ENCODE measurements at regions not wholly inside any gene's neighbourhood (a gene's known extent, or its start where the extent isn't known, plus 50 kb on each side); places are given as distances from the start of the nearest gene placed in this dataset.

- H3K27ac ChIP-seq = no peak overlapping the region
- no peak overlapping the region for H3K4me3 ChIP-seq
- no peaks in the 10 kb centered on the region for H3K4me1 ChIP-seq (ENCODE audit: control insufficient read depth in 1 of 2, low read depth in 2 of 2)
These were observed 101.4 kb downstream of the RIN2 start for GRCh38 chr20:19859444-19859843.

DNA sequence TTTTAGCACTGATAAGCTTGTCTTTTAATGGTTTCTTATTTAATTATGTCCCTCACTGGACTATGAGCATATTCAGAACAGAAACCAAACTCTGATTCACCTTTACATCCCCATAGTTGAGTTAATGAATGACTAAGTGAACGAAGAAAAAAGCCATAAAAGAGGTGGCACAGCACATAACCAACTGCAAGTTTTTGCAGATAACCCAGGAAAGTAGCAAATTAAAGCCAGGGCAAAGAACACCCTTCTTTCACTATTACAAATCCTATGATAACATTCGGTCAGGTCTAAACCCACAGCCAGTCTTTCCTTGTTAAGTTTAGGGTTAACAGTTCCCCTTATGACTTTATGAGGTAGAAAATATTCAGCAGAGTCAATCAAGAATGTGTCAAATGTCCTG is 102.7 kb downstream of the RIN2 start:
- H3K27ac ChIP-seq = no peak overlapping the region
- DNase-seq (ENCODE audit: low spot score) (no peak), ATAC-seq (ENCODE audit: insufficient number of reproducible peaks, low FRiP score, low read depth) (no peak)
- H3K4me3 ChIP-seq = no peak overlapping the region
- H3K36me3 ChIP-seq = no peaks in the 10 kb centered on the region
- TF ChIP-seq, protein P1, sequence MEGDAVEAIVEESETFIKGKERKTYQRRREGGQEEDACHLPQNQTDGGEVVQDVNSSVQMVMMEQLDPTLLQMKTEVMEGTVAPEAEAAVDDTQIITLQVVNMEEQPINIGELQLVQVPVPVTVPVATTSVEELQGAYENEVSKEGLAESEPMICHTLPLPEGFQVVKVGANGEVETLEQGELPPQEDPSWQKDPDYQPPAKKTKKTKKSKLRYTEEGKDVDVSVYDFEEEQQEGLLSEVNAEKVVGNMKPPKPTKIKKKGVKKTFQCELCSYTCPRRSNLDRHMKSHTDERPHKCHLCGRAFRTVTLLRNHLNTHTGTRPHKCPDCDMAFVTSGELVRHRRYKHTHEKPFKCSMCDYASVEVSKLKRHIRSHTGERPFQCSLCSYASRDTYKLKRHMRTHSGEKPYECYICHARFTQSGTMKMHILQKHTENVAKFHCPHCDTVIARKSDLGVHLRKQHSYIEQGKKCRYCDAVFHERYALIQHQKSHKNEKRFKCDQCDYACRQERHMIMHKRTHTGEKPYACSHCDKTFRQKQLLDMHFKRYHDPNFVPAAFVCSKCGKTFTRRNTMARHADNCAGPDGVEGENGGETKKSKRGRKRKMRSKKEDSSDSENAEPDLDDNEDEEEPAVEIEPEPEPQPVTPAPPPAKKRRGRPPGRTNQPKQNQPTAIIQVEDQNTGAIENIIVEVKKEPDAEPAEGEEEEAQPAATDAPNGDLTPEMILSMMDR (IDR thresholded peaks at IDR 0.05) = no peak
- no peaks in the 10 kb centered on the region for H3K4me1 ChIP-seq (ENCODE audit: control insufficient read depth in 1 of 2, low read depth in 2 of 2)
- H3K27me3 ChIP-seq (replicated peaks; ENCODE audit: insufficient read depth) = no peaks in the 10 kb centered on the region
- H3K9me3 ChIP-seq = no peaks in the 10 kb centered on the region

More at GRCh38 chr20:19859444-19859843, 101.4 kb downstream of the RIN2 start:
- Histone ChIP-seq H3K27me3 (replicated peaks; ENCODE audit: insufficient read depth) (no peaks in the 10 kb centered on the region), H3K9me3 (no peaks in the 10 kb centered on the region), H3K36me3 (no peaks in the 10 kb centered on the region)
- no peak for DNase-seq (ENCODE audit: low spot score)
- ATAC-seq (ENCODE audit: insufficient number of reproducible peaks, low FRiP score, low read depth) = no peak
- TF ChIP-seq, protein P1 (IDR thresholded peaks at IDR 0.05) = no peak

DNA sequence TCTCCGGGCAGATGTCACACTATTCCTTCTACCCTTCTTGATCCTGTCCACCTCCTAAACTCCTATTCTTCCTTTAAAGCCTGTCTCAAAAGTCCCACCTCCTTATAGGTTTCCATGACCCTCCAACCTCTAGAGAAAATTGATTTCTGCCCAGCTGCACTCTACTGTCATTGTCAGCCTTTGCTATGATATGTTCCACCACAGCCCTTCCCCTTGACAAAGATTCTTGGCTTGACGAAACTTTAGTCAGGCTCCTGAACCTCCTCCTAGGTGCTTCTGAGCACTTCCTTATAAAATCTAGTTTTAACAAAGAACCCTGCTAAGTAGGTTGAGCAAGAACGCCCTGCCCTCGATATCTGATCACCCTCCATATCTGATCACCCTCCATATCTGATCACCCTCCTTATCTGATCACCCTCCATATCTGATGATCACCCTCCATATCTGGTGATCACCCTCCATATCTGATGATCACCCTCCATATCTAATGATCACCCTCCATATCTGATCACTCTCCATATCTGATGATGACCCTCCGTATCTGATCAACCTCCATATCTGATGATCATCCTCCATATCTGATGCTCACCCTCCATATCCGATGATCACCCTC is 103.2 kb downstream of the RIN2 start:
- DNase-seq (ENCODE audit: low spot score) = no peak
- H3K36me3 ChIP-seq = no peaks in the 10 kb centered on the region
- H3K4me1 ChIP-seq (ENCODE audit: control insufficient read depth in 1 of 2, low read depth in 2 of 2) = no peaks in the 10 kb centered on the region
- TF ChIP-seq, protein P1 (IDR thresholded peaks at IDR 0.05) = no peak
- no peak overlapping the region for H3K4me3 ChIP-seq
- H3K9me3 ChIP-seq = no peaks in the 10 kb centered on the region
- ATAC-seq (ENCODE audit: insufficient number of reproducible peaks, low FRiP score, low read depth) = no peak
- H3K27me3 ChIP-seq (replicated peaks; ENCODE audit: insufficient read depth) = no peaks in the 10 kb centered on the region
- H3K27ac ChIP-seq = no peak overlapping the region

DNA sequence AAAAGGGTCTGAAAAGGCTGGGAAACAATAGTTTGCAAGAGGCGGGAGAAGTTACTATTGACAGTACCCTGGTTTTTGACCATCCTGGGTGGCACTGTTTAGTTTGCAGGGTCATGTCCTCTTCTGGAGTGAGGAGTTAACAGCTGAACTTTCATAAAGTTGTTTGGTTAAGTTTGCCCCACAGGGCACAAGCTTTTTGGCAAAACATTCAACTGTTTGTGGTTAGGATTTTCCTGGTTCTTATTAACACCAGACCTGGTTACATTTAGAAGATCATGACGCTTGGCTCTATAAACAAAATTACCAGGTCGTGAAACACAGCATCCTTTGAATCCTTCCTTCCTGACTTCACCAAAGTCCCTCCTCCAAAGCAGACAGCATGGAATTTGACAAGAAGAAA is 106.1 kb downstream of the RIN2 start:
- Histone ChIP-seq H3K4me1 (ENCODE audit: control insufficient read depth in 1 of 2, low read depth in 2 of 2) (no peaks in the 10 kb centered on the region), H3K4me3 (no peak overlapping the region), H3K9me3 (no peaks in the 10 kb centered on the region), H3K27ac (no peak overlapping the region), H3K36me3 (no peaks in the 10 kb centered on the region), H3K27me3 (replicated peaks; ENCODE audit: insufficient read depth) (no peaks in the 10 kb centered on the region)
- no peak for DNase-seq (ENCODE audit: low spot score)
- TF ChIP-seq, protein P1 (IDR thresholded peaks at IDR 0.05) = no peak
- no peak for ATAC-seq (ENCODE audit: insufficient number of reproducible peaks, low FRiP score, low read depth)

DNA sequence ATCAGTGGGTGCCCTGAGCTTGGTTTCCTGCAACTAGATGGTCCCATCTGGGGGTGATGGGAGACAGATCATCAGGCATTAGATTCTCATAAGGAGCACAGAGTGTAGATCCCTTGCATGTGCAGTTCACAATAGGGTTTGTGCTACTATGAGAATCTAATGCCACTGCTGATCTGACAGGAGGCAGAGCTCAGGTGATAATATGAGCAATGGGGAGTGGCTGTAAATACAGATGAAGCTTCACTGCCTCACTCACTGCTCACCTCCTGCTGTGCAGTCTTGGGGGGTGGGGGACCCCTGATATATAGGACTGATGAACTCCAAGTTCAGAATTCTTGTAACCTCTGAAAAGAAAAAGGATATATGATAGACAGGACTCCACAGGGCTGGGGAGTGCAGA is 108.0 kb downstream of the RIN2 start:
- no peak for ATAC-seq (ENCODE audit: insufficient number of reproducible peaks, low FRiP score, low read depth)

More for the DNA sequence above, 108.0 kb downstream of the RIN2 start:
- TF ChIP-seq, protein P1 (IDR thresholded peaks at IDR 0.05) = no peak
- H3K27ac ChIP-seq = no peak overlapping the region
- no peaks in the 10 kb centered on the region for H3K4me1 ChIP-seq (ENCODE audit: control insufficient read depth in 1 of 2, low read depth in 2 of 2)
- no peak overlapping the region for H3K4me3 ChIP-seq
- DNase-seq (ENCODE audit: low spot score) = no peak
- H3K36me3 ChIP-seq = no peaks in the 10 kb centered on the region
- H3K27me3 ChIP-seq (replicated peaks; ENCODE audit: insufficient read depth) = no peaks in the 10 kb centered on the region
- H3K9me3 ChIP-seq = no peaks in the 10 kb centered on the region
